Lower leg skin (tissue), 3 donors: ENCODE measurements at regions not wholly inside any gene's neighbourhood (a gene's known extent, or its start where the extent isn't known, plus 50 kb on each side); places are given as distances from the start of the nearest gene placed in this dataset.

Experiments
- POLR2A ChIP-seq, 2 donors: fragments of 450-650 bp; IDR thresholded peaks; one replicate each; pipeline ENCODE4 v1.6.1; 2016 to 2017; ENCODE audit warnings: antibody characterized with exemption in 2 of 2, mild to moderate bottlenecking in 1 of 2, moderate library complexity in 1 of 2
- TF ChIP-seq, protein P1 (sequence below), 3 donors: fragments of 450-650 bp; IDR thresholded peaks; one replicate each; pipeline ENCODE4 v1.5.1; 2016; ENCODE audit warnings: antibody characterized with exemption in 3 of 3, mild to moderate bottlenecking in 3 of 3, moderate library complexity in 2 of 3

DNA sequence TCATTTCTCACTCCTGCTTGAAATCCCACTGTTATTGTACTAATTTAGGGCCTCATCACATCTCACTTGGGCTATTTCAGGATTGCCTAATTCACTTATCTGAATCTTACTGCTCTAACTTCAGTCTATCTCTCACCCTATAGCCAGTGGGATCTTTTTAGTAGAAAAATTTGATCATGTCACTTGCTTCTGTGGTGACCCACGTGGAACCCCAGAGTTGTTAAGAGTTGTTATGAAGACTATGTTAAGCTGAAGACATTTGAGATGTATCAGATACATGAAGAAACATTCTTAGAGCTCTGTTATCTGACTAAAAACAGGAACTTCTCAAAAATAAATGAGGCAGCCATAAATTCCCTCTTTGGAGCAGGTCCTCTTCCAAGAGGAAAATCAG is 1375.6 kb upstream of the TENM4 start:
- TF ChIP-seq, protein P1, sequence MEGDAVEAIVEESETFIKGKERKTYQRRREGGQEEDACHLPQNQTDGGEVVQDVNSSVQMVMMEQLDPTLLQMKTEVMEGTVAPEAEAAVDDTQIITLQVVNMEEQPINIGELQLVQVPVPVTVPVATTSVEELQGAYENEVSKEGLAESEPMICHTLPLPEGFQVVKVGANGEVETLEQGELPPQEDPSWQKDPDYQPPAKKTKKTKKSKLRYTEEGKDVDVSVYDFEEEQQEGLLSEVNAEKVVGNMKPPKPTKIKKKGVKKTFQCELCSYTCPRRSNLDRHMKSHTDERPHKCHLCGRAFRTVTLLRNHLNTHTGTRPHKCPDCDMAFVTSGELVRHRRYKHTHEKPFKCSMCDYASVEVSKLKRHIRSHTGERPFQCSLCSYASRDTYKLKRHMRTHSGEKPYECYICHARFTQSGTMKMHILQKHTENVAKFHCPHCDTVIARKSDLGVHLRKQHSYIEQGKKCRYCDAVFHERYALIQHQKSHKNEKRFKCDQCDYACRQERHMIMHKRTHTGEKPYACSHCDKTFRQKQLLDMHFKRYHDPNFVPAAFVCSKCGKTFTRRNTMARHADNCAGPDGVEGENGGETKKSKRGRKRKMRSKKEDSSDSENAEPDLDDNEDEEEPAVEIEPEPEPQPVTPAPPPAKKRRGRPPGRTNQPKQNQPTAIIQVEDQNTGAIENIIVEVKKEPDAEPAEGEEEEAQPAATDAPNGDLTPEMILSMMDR (IDR thresholded peaks at IDR 0.05), result no peak
- TF ChIP-seq POLR2A (IDR thresholded peaks at IDR 0.05), result no peak
